ENCODE measurements at regions not wholly inside any gene's neighbourhood (a gene's known extent, or its start where the extent isn't known, plus 50 kb on each side); places are given as distances from the start of the nearest gene placed in this dataset.
"Not testable (repeated sequence)": the region's sequence is repeated elsewhere in the genome, so short reads cannot be mapped to it uniquely, and the experiment has no call there.

GRCh38 chr12:69028941-69029729 is 96.2 kb upstream of the CPM start:
- no peak for DNase-seq (ENCODE audit: low read depth)

GRCh38 chr12:69030321-69030720 is 97.3 kb upstream of the CPM start:
- DNase-seq (ENCODE audit: low read depth): no peak

GRCh38 chr12:69036533-69036932 is 103.6 kb upstream of the CPM start:
- DNase-seq (ENCODE audit: low read depth): no peak

GRCh38 chr12:69036999-69037398 is 104.0 kb upstream of the CPM start:
- no peak for DNase-seq (ENCODE audit: low read depth)

GRCh38 chr12:69039911-69040310 is 106.9 kb upstream of the CPM start:
- no peak for DNase-seq (ENCODE audit: low read depth)

DNA sequence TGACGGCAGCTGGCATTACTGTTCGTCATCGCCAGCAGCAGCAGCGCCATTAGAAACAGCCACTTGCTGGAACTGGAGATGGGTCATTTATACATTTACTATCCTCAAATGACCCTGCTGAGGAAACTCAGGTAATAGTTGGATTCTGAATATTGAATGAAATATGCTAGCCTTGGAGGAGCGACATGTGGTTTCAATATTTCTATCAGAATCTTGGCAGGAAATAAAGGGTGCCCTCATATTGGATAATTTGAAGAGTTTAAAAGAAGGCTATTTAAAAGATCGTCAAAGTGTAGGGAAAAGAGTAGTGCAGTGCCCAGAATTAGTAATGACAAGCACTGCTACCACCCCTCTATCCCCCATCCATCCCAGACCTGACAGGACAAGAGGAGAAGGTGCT is 109.6 kb upstream of the CPM start:
- DNase-seq (ENCODE audit: low read depth): no peak

GRCh38 chr12:69042970-69043369 is 110.0 kb upstream of the CPM start:
- no peak for DNase-seq (ENCODE audit: low read depth)

DNA sequence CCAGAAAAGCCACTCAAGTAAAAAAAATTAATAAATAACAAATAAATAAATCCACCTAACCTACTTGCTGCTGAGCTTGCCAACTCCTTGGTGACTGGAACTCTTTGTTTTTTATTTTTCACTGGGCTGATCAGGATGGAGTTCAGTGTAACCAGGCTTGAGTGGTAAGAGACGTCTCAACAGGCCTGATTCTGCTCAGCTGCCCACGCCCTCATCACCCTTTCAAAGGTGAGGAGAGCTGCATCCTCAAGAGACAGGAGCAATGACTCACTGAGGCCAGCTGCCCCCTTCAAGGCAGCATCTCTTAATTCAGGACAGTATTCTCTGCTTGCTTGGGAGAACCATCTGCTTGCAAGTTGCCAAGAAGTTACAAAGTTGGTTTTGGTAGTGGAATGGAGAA is 111.9 kb upstream of the CPM start:
- no peak for DNase-seq (ENCODE audit: low read depth)

DNA sequence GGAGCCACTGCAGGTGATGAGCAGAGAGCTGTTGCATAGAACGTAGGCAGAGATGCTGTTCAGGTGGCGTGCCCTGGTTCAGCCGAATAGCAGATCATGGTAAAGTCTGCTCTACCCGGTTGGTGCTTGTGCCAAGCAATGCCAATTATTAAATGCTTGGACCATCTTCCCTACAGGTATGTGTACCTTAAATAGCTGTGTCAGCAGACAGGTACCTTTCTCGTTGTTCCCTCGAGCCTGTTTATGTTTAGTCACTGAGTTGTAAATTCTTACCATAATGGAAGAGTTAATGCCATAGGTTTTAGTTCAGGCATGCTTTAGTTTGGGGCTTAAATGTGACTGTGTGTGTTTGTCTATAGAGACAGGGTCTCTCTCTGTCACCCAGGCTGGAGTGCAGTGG is 112.5 kb upstream of the CPM start:
- DNase-seq (ENCODE audit: low read depth): no peak

GRCh38 chr12:69046363-69046762 is 113.4 kb upstream of the CPM start:
- DNase-seq (ENCODE audit: low read depth): peak; percentile 56

DNA sequence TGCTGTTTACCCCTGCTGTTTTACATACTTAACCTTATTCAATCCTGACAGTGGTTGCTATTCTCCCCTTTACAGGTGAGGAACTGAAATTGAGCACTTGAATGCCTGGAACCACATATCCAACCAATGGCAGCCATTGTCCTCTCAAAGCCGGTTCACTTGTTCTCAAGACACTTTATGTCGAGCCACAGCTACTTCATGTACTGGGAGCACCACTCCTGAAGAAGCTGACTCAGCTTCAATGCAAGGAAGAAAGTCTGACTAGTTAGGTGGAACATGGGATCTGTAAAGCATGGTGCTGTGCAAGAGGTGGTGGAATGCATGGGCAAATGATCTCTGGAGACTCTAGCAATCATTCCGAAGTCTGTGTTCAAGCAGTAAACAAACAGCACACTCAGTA is 113.9 kb upstream of the CPM start:
- no peak for DNase-seq (ENCODE audit: low read depth)

GRCh38 chr12:69047990-69048389 is 115.0 kb upstream of the CPM start:
- no peak for DNase-seq (ENCODE audit: low read depth)

GRCh38 chr12:69049855-69050254 is 116.9 kb upstream of the CPM start:
- not testable (repeated sequence) for DNase-seq (ENCODE audit: low read depth)

DNA sequence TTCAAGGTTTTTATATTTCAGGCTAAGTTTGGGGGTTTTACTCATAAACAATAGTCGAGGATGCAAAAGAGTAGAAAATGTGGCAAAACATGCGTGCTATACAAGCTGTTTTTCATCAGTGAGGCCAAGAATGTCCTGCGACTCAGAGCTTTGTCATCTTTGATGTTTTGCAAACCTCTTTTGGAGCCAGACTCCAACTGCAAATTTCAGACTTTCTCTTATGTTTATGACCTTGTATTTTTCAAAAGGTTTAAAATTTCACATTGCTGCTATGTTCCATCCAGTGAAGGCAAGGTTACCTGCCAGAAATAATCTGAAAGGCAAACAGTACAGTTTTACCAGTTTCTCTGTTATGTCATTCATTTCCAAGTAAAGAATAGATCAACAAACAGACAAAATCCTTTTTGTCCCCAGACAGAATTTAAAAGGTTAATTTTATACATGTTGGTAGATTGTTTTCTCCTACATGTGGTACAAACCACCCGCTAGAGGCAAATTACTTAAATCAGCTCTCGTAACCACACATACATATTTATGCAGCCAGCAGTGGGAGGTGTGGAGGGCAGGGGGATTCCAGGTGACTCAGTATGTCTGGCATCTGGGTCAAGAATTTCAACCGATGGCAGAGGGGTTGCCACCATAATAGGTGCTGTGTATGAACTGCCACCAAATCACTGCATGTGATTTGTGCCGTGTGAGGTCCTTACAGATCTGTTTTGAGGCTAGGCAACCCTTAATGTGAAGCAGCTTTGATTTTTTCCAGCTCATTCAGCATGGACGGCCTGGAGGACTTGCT is 119.8 kb upstream of the CPM start:
- DNase-seq (ENCODE audit: low read depth): peak; percentile 69

- no peak for DNase-seq (ENCODE audit: low read depth)
Measured at GRCh38 chr12:69054343-69055056, 121.5 kb upstream of the CPM start.

- DNase-seq (ENCODE audit: low read depth): no peak
Measured at GRCh38 chr12:69055280-69055679, 122.3 kb upstream of the CPM start.

DNA sequence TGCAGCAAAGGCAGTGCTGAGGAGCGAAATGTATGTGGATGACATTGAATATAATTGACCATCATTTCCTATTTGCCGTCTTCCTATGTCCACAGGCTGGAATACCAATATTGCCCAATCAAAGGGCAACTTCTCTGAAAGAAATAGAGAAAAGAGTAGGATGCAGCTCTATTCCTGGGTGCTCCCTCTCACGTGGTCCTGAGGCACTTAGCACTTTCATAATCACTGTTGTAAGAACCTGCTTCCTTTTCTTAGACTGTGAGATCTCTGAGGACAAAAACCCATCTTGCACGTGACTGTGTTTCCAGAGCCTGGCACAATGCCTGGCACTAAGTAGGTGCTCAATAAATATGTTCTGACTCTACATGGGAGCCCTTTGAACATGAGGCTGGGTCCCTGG is 122.7 kb upstream of the CPM start:
- no peak for DNase-seq (ENCODE audit: low read depth)

DNA sequence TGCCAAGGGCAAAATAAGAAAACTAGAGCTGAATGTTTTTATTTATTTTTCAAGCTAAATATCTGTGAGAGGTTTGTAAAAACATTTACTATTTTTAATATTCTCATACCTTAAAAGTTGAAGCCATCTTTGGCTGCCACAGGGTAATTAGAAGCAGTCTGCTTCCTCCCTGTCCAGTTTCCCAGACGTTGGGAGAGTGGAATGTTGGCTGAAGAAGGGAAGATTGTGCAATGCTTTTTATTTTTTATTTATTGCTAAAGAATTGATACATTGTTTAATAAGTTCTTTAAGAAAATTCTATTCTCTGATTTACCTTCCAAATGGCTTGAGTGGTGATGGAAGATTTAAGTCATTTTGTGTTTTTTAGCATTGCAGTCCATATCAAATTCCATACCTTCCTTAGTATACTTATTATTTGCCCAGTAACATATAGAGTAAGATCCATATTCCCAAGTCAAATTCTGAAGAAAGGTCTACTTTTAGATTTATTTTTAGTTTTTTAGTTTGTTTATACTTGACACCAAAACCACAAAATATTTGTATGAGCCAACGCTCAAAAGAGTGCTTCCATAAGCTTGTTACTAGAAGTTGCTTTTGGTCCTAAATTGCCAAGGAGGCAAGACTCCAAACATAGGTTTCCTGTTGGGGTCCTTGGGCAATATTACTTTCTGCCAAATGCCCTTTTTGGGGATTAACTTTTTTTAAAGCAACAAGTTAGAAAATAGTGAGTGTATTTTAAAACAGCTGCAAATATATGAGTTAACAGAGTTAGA is 124.0 kb upstream of the CPM start:
- DNase-seq (ENCODE audit: low read depth): peak; percentile 58

DNA sequence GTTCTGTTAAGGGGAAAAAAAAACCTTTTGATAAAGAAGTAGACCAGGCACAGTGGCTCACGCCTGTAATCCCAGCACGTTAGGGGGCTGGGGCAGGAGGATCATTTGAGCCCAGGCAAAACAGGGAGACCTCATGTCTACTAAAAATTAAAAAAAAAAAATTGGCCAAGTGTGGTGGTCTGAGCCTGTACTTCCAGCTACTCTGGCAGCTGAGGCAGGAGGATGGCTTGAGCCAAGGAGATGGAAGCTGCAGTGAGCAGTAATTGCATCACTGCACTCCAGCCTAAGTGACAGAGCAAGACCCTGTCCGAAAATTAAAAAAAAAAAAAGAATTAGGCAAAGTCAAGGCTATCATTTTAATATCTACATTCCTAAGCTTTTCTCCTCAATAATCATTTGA is 124.8 kb upstream of the CPM start:
- no peak for DNase-seq (ENCODE audit: low read depth)

DNA sequence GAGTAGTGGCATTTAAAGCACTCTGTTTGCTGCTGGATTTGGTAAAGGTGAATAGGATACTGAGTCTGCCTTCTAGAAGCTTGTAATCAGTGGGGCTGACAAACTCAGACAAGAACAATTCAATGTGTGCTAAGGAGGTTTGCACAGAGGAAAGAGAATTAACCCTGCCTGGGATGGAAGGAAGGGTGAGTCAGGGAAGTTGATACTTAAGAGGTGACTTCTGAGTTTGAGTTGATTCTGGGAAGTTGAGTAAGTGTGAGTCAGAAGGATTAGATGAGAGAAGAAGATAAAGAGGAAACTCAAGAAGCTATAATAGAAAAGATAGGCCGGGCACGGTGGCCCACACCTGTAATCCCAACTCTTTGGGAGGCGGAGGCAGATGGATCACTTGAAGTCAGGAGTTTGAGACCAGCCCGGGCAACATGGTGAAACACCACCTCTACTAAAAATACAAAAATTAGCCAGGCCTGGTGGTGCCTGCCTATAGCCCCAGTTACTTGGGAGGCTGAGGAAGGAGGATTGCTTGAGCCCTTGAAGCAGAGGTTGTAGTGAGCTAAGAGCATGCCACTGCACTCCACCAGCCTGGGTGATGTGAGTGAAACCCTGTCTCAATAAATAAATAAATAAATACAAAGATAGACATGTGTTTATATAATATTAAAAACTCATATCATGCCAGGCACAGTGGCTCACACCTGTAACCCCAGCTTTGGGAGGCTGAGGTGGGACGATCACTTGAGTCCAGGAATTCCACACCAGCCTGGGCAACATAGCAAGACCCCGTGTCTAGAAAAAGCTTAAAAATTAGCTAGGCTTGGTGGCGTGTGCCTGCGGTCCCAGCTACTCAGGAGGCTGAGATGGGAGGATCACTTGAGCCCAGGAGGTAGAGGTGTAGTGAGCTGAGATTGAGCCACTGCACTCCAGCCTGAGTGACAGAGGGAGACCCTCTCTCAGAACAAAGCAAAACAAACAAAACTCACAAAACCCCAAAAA is 126.8 kb upstream of the CPM start:
- no peak for DNase-seq (ENCODE audit: low read depth)

All from myocyte (in vitro differentiated cells).